HepG2 (cell line): ENCODE measurements at regions not wholly inside any gene's neighbourhood (a gene's known extent, or its start where the extent isn't known, plus 50 kb on each side); places are given as distances from the start of the nearest gene placed in this dataset.
A peak's percentile ranks its signal among the peaks of the same experiment; 100 is the strongest.

Experiments
- ATAC-seq: fragments of 200-7000 bp; cut with Tn5 transposase; 3 replicates; pipeline ENCODE4 v1.9.1; 2020; ENCODE audit warnings: mild to moderate bottlenecking, moderate library complexity
- BruUV-seq: library from RNA; stranded (reverse); fragments of 400-500 nt; replicated peaks from 2 replicates; lab custom pipeline; 2021; lab: Mats Ljungman, UMichigan
- CTCF ChIA-PET: fragments of 300-600 bp; formaldehyde crosslinking; extraction: SDS; loops from one replicate; lab custom pipeline; 2021; ENCODE audit warnings: low total read pairs, inconsistent platforms, low intra/inter-chr PET ratio; lab: Yijun Ruan, JAX
- POLR2A ChIA-PET: fragments of 350-600 bp; sonication (Branson Sonifier 250); formaldehyde crosslinking; loops from one replicate; lab custom pipeline; 2020; ENCODE audit warnings: antibody characterized with exemption, inconsistent platforms; lab: Yijun Ruan, JAX
- DNase-seq: peaks from one replicate; pipeline ENCODE4 v3.0.0-alpha.2; 2015; ENCODE audit warnings: low spot score
- FAIRE-seq: peaks from 3 replicates; lab custom pipeline; 2011; peaks lifted over from hg19 to GRCh38; lab: Jason Lieb, UNC
- H2AFZ ChIP-seq: one replicate; pipeline ENCODE4 v1.6.1; 2011; ENCODE audit warnings: low read length, inconsistent platforms
- H3K27ac ChIP-seq: fragments of 300-600 bp; 3 replicates; pipeline ENCODE4 v1.8.0; 2011; ENCODE audit warnings: mixed run types, mild to moderate bottlenecking, mixed read lengths, low read length, inconsistent platforms; ENCODE audit not compliant: insufficient read depth; ENCODE audit errors: extremely low read length
- H3K27me3 ChIP-seq, 2 experiments: fragments of 200-600 bp in 1 of 2; 2 replicates in 1 of 2; 3 replicates in 1 of 2; pipeline versions ENCODE4 v1.6.0 to v1.8.0; 2011; ENCODE audit warnings: low read length in 2 of 2, mild to moderate bottlenecking in 2 of 2, moderate library complexity in 2 of 2, inconsistent platforms in 1 of 2; ENCODE audit not compliant: insufficient read depth in 2 of 2, control insufficient read depth in 1 of 2
- H3K36me3 ChIP-seq, 2 experiments: fragments of 200-600 bp in 1 of 2; replicated peaks in 1 of 2; 2 replicates in 1 of 2; 3 replicates in 1 of 2; pipeline versions ENCODE4 v1.5.1 to v1.8.0; 2011; ENCODE audit warnings: low read length in 2 of 2, inconsistent platforms in 1 of 2; ENCODE audit not compliant: insufficient read depth in 2 of 2, control insufficient read depth in 1 of 2
- H3K4me1 ChIP-seq: 2 replicates; pipeline ENCODE4 v1.5.1; 2012; ENCODE audit warnings: low read length, inconsistent platforms; ENCODE audit not compliant: insufficient read depth
- H3K4me2 ChIP-seq: 2 replicates; pipeline ENCODE4 v1.6.0; 2011; ENCODE audit warnings: low read depth, low read length, inconsistent platforms
- H3K4me3 ChIP-seq, 3 experiments: fragments of 200-600 bp in 1 of 3; sonication (generic), shearing (Covaris generic) in 1 of 3; replicated peaks in 1 of 3; 2 replicates each; pipeline ENCODE4 v1.5.1; 2011 to 2016; ENCODE audit warnings: low read length in 3 of 3, inconsistent platforms in 2 of 3, low read depth in 2 of 3, mild to moderate bottlenecking in 2 of 3, control low read depth in 1 of 3, mixed read lengths in 1 of 3; ENCODE audit not compliant: insufficient read depth in 1 of 3
- H3K79me2 ChIP-seq: one replicate; pipeline ENCODE4 v1.6.1; 2011; ENCODE audit warnings: low read length, inconsistent platforms; ENCODE audit not compliant: insufficient read depth
- H3K9ac ChIP-seq: 2 replicates; pipeline ENCODE4 v1.6.0; 2011; ENCODE audit warnings: mild to moderate bottlenecking, low read depth, low read length, inconsistent platforms; ENCODE audit not compliant: insufficient read depth
- H3K9me3 ChIP-seq: 2 replicates; pipeline ENCODE4 v1.5.1; 2012; ENCODE audit warnings: mild to moderate bottlenecking, low read length
- H4K20me1 ChIP-seq: 2 replicates; pipeline ENCODE4 v1.6.0; 2011; ENCODE audit warnings: inconsistent platforms, mild to moderate bottlenecking, low read length, moderate library complexity; ENCODE audit not compliant: insufficient read depth
- ATF7 ChIP-seq, 2 experiments: fragments of 450-650 bp in 1 of 2; sonication (generic) in 1 of 2; formaldehyde crosslinking in 1 of 2; IDR thresholded peaks; 2 replicates each; pipeline versions ENCODE4 v1.4.0 to v1.6.1; 2016 to 2020; ENCODE audit warnings: antibody characterized with exemption in 1 of 2, mild to moderate bottlenecking in 1 of 2, missing genetic modification reagents in 1 of 2
- HNF4A ChIP-seq: sonication (generic); formaldehyde crosslinking; IDR thresholded peaks from 2 replicates; pipeline ENCODE4 v1.4.0; 2020; ENCODE audit warnings: missing genetic modification reagents
- JUNB ChIP-seq: sonication (generic); formaldehyde crosslinking; IDR thresholded peaks from 2 replicates; pipeline ENCODE4 v1.8.0; 2022; ENCODE audit warnings: missing genetic modification reagents, mild to moderate bottlenecking, borderline replicate concordance
- KLF16 ChIP-seq, 2 experiments: sonication (generic) in 1 of 2; formaldehyde crosslinking in 1 of 2; IDR thresholded peaks; 2 replicates each; pipeline versions ENCODE4 v1.6.1 to v1.8.0; 2016 to 2023; ENCODE audit warnings: missing genetic modification reagents in 2 of 2, missing compliant biosample characterization in 1 of 2
- NFE2 ChIP-seq: sonication (generic); formaldehyde crosslinking; IDR thresholded peaks from 2 replicates; pipeline ENCODE4 v1.4.0; 2020; ENCODE audit warnings: missing genetic modification reagents
- RFXANK ChIP-seq: IDR thresholded peaks from 2 replicates; pipeline ENCODE4 v1.6.1; 2016
- ZFX ChIP-seq: sonication (generic); formaldehyde crosslinking; IDR thresholded peaks from 2 replicates; pipeline ENCODE4 v1.4.0; 2020; ENCODE audit warnings: mild to moderate bottlenecking, low read depth, missing genetic modification reagents, moderate library complexity
- ZNF343 ChIP-seq: sonication (generic); formaldehyde crosslinking; IDR thresholded peaks from 2 replicates; pipeline ENCODE4 v1.4.0; 2020; ENCODE audit warnings: mild to moderate bottlenecking, missing genetic modification reagents
- ZNF644 ChIP-seq: IDR thresholded peaks from 2 replicates; pipeline ENCODE4 v1.6.1; 2016; ENCODE audit warnings: low read depth
- ZNF766 ChIP-seq: sonication (generic); formaldehyde crosslinking; IDR thresholded peaks from 2 replicates; pipeline ENCODE4 v1.5.0; 2020; ENCODE audit warnings: missing genetic modification reagents, borderline replicate concordance
- ZNF850 ChIP-seq: sonication (generic); formaldehyde crosslinking; conservative IDR thresholded peaks from 2 replicates; pipeline ENCODE4 v1.9.0; 2021; ENCODE audit warnings: mild to moderate bottlenecking, missing genetic modification reagents
- WGBS: methylation state at CpG from one replicate; pipeline ENCODE4 v1.1.6; 2017; ENCODE audit warnings: low lambda C conversion rate; 5-methylcytosine and 5-hydroxymethylcytosine counted together
- in situ Hi-C: cut with HindIII; loops from 2 replicates; pipeline ENCODE4 v1.10.0; 2017; ENCODE audit warnings: low pct_unique_long_range_greater_than_20kb; ENCODE audit not compliant: extremely low pct_ligation_motif_present
- intact Hi-C: fragments of 100-400 bp; cut with micrococcal nuclease; formaldehyde crosslinking; loops from one replicate; pipeline ENCODE4 v1.10.0; 2022; ENCODE audit not compliant: unreplicated experiment
- TF ChIP-seq, protein P1 (sequence below): IDR thresholded peaks from 2 replicates; pipeline ENCODE4 v1.6.1; 2016; ENCODE audit warnings: control low read depth
- TF ChIP-seq, protein P2 (sequence below): sonication (generic); formaldehyde crosslinking; IDR thresholded peaks from 2 replicates; pipeline ENCODE4 v1.9.0; 2021; ENCODE audit warnings: missing genetic modification reagents, borderline replicate concordance
- TF ChIP-seq, protein P3 (sequence below): IDR thresholded peaks from 2 replicates; pipeline ENCODE4 v1.6.1; 2016; ENCODE audit warnings: low read depth
- TF ChIP-seq, protein P4 (sequence below): sonication (generic); formaldehyde crosslinking; IDR thresholded peaks from 2 replicates; pipeline ENCODE4 v1.5.1; 2020; ENCODE audit warnings: mild to moderate bottlenecking, missing genetic modification reagents, moderate library complexity
- TF ChIP-seq, protein P5 (sequence below): sonication (generic); formaldehyde crosslinking; IDR thresholded peaks from 2 replicates; pipeline ENCODE4 v1.4.0; 2020; ENCODE audit warnings: mild to moderate bottlenecking, missing genetic modification reagents

DNA sequence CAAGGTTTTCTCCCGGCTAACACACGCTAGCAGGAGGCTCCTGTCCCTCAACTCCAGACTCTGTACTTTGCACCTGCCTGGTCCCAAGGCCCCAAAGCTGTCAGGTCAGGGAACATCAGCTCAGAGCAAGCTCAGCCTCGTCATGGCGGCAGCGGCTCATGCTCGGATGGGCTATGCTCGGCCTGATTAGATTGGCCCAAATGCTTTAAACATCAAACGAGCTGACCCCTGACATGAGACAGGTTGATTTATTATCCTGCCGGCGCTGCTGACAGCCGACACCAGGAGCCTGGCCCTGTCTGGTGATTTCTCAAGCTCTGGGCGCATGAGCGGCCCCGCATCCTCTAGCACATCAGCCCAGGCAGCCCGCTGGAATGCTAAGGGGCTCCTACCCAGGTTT, 436.4 kb downstream of the EIPR1 start:
- Histone ChIP-seq H3K4me3 (peak overlapping the region in 1 of 3 experiments; percentile 10; a peak in 1 of 6 replicates), H3K9ac (no peak overlapping the region), H4K20me1 (no peaks in the 10 kb centered on the region), H3K4me1 (peaks cover 8% of the 10 kb centered on the region; the same call in 1 of the 2 replicates), H3K27ac (no peak overlapping the region), H3K9me3 (no peaks in the 10 kb centered on the region), H3K4me2 (peak overlapping the region; percentile 29; the same call in 1 of the 2 replicates), H3K79me2 (no peaks in the 10 kb centered on the region), H3K27me3 (0 out of 5 replicates have a peak, but pooled peaks cover 0 to 12% of the 10 kb centered on the region in 2 experiments), H2AFZ (no peak overlapping the region), H3K36me3 (no peaks in the 10 kb centered on the region)
- BruUV-seq, result no TSS peak
- FAIRE-seq (no peak), ATAC-seq (peak; percentile 89), DNase-seq (no peak)
- ChIA-PET CTCF (no interaction called here), POLR2A (no interaction called here)
- WGBS, result 16% methylated on average over 14 of the region's 15 CpGs
- in situ Hi-C loops (no loop called here), intact Hi-C loops (no loop called here)
- TF ChIP-seq ZNF644 (CRISPR knock-in tag), result peak; percentile 40; the same call in 1 of the 2 replicates
- TF ChIP-seq, protein P1, sequence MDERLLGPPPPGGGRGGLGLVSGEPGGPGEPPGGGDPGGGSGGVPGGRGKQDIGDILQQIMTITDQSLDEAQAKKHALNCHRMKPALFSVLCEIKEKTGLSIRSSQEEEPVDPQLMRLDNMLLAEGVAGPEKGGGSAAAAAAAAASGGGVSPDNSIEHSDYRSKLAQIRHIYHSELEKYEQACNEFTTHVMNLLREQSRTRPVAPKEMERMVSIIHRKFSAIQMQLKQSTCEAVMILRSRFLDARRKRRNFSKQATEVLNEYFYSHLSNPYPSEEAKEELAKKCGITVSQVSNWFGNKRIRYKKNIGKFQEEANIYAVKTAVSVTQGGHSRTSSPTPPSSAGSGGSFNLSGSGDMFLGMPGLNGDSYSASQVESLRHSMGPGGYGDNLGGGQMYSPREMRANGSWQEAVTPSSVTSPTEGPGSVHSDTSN (CRISPR knock-in tag), result 0 out of 2 replicates have a peak, but pooled peaks have one; percentile 34
- TF ChIP-seq JUNB (CRISPR knock-in tag), result no peak
- no peak for TF ChIP-seq NFE2 (CRISPR knock-in tag)
- TF ChIP-seq ZNF766, result no peak
- no peak for TF ChIP-seq ATF7 (IDR thresholded peaks at IDR 0.05)
- TF ChIP-seq ATF7 (CRISPR knock-in tag; IDR thresholded peaks at IDR 0.05), result no peak
- TF ChIP-seq HNF4A, result peak; percentile 87
- no peak for TF ChIP-seq KLF16 (CRISPR knock-in tag; IDR thresholded peaks at IDR 0.05)
- TF ChIP-seq, protein P2, sequence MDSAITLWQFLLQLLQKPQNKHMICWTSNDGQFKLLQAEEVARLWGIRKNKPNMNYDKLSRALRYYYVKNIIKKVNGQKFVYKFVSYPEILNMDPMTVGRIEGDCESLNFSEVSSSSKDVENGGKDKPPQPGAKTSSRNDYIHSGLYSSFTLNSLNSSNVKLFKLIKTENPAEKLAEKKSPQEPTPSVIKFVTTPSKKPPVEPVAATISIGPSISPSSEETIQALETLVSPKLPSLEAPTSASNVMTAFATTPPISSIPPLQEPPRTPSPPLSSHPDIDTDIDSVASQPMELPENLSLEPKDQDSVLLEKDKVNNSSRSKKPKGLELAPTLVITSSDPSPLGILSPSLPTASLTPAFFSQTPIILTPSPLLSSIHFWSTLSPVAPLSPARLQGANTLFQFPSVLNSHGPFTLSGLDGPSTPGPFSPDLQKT (CRISPR knock-in tag), result no peak
- TF ChIP-seq, protein P3, sequence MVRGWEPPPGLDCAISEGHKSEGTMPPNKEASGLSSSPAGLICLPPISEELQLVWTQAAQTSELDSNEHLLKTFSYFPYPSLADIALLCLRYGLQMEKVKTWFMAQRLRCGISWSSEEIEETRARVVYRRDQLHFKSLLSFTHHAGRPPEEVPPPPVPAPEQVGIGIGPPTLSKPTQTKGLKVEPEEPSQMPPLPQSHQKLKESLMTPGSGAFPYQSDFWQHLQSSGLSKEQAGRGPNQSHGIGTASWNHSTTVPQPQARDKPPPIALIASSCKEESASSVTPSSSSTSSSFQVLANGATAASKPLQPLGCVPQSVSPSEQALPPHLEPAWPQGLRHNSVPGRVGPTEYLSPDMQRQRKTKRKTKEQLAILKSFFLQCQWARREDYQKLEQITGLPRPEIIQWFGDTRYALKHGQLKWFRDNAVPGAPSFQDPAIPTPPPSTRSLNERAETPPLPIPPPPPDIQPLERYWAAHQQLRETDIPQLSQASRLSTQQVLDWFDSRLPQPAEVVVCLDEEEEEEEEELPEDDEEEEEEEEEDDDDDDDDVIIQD, result no peak
- 0 out of 2 replicates have a peak, but pooled peaks have one; percentile 9 for TF ChIP-seq ZFX
- TF ChIP-seq, protein P4, sequence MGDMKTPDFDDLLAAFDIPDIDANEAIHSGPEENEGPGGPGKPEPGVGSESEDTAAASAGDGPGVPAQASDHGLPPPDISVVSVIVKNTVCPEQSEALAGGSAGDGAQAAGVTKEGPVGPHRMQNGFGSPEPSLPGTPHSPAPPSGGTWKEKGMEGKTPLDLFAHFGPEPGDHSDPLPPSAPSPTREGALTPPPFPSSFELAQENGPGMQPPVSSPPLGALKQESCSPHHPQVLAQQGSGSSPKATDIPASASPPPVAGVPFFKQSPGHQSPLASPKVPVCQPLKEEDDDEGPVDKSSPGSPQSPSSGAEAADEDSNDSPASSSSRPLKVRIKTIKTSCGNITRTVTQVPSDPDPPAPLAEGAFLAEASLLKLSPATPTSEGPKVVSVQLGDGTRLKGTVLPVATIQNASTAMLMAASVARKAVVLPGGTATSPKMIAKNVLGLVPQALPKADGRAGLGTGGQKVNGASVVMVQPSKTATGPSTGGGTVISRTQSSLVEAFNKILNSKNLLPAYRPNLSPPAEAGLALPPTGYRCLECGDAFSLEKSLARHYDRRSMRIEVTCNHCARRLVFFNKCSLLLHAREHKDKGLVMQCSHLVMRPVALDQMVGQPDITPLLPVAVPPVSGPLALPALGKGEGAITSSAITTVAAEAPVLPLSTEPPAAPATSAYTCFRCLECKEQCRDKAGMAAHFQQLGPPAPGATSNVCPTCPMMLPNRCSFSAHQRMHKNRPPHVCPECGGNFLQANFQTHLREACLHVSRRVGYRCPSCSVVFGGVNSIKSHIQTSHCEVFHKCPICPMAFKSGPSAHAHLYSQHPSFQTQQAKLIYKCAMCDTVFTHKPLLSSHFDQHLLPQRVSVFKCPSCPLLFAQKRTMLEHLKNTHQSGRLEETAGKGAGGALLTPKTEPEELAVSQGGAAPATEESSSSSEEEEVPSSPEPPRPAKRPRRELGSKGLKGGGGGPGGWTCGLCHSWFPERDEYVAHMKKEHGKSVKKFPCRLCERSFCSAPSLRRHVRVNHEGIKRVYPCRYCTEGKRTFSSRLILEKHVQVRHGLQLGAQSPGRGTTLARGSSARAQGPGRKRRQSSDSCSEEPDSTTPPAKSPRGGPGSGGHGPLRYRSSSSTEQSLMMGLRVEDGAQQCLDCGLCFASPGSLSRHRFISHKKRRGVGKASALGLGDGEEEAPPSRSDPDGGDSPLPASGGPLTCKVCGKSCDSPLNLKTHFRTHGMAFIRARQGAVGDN (CRISPR knock-in tag), result peak; percentile 20; the same call in 1 of the 2 replicates
- no peak for TF ChIP-seq ZNF850 (CRISPR knock-in tag)
- TF ChIP-seq ZNF343 (CRISPR knock-in tag), result no peak
- TF ChIP-seq, protein P5, sequence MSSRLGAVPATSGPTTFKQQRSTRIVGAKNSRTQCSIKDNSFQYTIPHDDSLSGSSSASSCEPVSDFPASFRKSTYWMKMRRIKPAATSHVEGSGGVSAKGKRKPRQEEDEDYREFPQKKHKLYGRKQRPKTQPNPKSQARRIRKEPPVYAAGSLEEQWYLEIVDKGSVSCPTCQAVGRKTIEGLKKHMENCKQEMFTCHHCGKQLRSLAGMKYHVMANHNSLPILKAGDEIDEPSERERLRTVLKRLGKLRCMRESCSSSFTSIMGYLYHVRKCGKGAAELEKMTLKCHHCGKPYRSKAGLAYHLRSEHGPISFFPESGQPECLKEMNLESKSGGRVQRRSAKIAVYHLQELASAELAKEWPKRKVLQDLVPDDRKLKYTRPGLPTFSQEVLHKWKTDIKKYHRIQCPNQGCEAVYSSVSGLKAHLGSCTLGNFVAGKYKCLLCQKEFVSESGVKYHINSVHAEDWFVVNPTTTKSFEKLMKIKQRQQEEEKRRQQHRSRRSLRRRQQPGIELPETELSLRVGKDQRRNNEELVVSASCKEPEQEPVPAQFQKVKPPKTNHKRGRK (CRISPR knock-in tag), result no peak
- no peak for TF ChIP-seq RFXANK (CRISPR knock-in tag)
